Activated CD4-positive, alpha-beta T cell treated with anti-CD3 and anti-CD28 coated beads, Interleukin-2, amount 10 ng/mL, durations not matched to agents 24 days and 14 days (primary cell): ENCODE measurements at regions not wholly inside any gene's neighbourhood (a gene's known extent, or its start where the extent isn't known, plus 50 kb on each side); places are given as distances from the start of the nearest gene placed in this dataset.
"Not testable (repeated sequence)": the region's sequence is repeated elsewhere in the genome, so short reads cannot be mapped to it uniquely, and the experiment has no call there.

Source experiments
- DNase-seq: peaks from one replicate; pipeline ENCODE4 v3.0.0; 2022
- H3K27ac Mint-ChIP-seq: one replicate; pipeline ENCODE4 v1.8.0; 2022; ENCODE audit warnings: mild to moderate bottlenecking, mixed read lengths
- H3K27me3 Mint-ChIP-seq: one replicate; pipeline ENCODE4 v1.8.0; 2022; ENCODE audit warnings: mixed read lengths
- H3K36me3 Mint-ChIP-seq: one replicate; pipeline ENCODE4 v1.8.0; 2022; ENCODE audit warnings: low read depth, mild to moderate bottlenecking, mixed read lengths
- H3K4me1 Mint-ChIP-seq: one replicate; pipeline ENCODE4 v1.8.0; 2021; ENCODE audit warnings: mixed read lengths
- H3K4me3 Mint-ChIP-seq: one replicate; pipeline ENCODE4 v1.8.0; 2022; ENCODE audit warnings: mild to moderate bottlenecking, moderate library complexity, mixed read lengths
- H3K9me3 Mint-ChIP-seq: one replicate; pipeline ENCODE4 v1.8.0; 2021; ENCODE audit warnings: mixed read lengths
- intact Hi-C: fragments of 100-400 bp; cut with micrococcal nuclease; formaldehyde crosslinking; loops from one replicate; pipeline ENCODE4 v1.15.1; 2023

DNA sequence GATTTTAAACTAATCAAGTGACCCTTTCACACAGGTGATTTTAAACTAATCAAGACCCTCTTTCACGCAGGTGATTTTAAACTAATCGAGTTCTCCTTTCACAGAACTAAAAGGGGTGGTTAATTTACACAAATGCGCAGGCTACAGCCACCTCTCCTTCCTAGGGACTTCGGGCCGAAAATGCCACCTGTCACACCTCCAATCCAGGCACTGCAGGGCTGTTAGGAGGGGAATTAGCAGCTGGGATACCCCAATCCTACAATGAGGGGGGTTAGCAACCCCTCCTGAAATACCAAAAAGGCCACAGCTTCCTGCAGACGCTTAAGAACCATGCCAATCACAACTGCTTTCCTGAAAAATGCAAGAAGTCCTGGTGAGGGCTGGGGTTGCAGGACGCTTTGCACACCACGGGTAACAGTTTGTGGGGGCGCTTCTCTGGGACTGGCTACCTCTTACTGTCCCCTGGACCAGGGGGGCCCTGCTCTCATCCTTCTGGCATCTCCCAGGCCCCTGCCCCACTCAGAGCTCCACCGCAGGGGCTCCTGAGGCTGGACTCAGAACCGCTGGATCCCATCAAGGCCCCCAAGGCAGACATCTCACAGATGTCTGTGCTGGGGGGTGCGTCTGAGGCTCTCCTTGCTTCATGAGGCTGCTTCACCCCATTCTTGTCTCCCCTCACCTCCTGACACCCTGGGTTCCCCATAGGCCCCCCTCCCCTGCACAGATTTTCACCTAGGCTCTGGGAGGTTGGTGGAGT lies 145.9 kb downstream of the OR4M2 start:
- H3K4me3 Mint-ChIP-seq, result no peak overlapping the region
- H3K9me3 Mint-ChIP-seq, result no peaks in the 10 kb centered on the region
- H3K36me3 Mint-ChIP-seq, result no peaks in the 10 kb centered on the region
- H3K4me1 Mint-ChIP-seq, result peaks cover 13% of the 10 kb centered on the region
- H3K27ac Mint-ChIP-seq, result no peak overlapping the region
- DNase-seq, result no peak
- intact Hi-C loops, result no loop called here
- H3K27me3 Mint-ChIP-seq, result peaks cover 8% of the 10 kb centered on the region

DNA sequence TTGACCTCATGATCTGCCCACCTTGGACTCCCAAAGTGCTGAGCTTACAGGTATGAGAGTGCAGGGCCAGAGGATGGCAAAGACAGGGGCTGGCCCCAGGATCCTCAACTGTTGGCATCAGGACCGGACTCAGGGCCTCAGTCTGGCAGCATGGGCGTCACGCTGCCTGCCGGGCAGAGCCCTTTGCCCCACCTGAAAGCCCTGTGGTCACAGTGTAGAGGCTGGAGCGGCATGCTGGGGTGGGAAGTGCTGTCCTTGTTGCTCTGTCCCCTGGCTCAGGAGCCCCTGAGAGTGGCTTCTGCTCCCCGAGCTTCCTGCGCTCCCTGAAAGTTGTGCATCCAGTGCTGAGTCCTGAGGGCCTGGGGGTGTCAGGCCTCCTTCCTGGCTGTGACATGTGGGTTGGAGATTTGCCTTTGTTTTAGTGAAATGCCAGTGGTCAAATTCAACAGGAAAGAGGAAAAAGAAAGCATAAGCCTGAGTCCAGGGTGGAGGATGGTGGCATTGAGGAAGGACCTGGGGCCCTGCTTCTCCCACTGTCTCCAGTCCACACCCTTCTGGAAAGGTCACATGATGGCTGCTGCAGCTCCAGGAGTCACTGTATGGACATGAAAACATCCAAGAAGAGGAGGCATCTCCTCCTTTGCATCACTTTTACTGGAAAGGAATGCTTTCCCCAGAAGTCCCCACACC lies 147.2 kb downstream of the OR4M2 start:
- peaks cover 5% of the 10 kb centered on the region for H3K4me1 Mint-ChIP-seq
- H3K27me3 Mint-ChIP-seq, result peaks cover 11% of the 10 kb centered on the region
- no peak for DNase-seq
- intact Hi-C loops, result no loop called here
- no peak overlapping the region for H3K4me3 Mint-ChIP-seq
- H3K27ac Mint-ChIP-seq, result no peak overlapping the region
- H3K36me3 Mint-ChIP-seq, result no peaks in the 10 kb centered on the region
- H3K9me3 Mint-ChIP-seq, result no peaks in the 10 kb centered on the region

DNA sequence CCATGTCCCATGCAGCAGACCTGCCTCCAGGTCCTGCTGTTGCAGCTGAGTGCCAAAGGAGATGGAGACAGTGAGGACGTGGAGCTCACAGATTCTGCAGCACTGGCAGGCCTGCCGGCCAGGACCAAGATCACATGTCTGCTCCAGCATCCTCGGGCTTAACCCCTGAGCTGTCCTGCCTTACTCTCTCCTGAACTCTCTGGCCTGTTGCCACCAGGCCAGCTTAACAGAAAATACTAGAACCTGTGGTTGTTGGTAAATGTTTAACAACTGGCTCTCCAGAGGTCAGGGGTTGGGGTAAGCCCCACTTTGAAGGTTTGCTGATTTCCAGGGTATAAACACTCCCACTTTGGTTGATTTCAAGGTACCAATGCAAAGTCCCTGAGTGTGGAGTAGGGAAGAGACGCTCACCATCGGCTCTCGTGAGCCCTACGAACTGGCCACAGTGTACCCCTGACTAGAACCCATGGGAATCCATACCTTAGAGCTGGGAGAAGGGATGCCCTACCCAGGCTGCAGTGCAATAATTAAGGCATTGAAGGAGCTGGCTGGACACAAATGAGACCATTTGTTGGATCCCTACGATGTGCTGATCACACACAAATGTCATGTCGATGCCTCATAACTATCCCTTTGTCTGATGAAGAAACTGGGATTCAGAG lies 147.9 kb downstream of the OR4M2 start:
- H3K27me3 Mint-ChIP-seq, result peaks cover 13% of the 10 kb centered on the region
- H3K4me3 Mint-ChIP-seq, result no peak overlapping the region
- H3K36me3 Mint-ChIP-seq, result no peaks in the 10 kb centered on the region
- H3K9me3 Mint-ChIP-seq, result no peaks in the 10 kb centered on the region
- no peak for DNase-seq
- H3K27ac Mint-ChIP-seq, result no peak overlapping the region
- H3K4me1 Mint-ChIP-seq, result peaks cover under 1% of the 10 kb centered on the region
- intact Hi-C loops, result no loop called here

DNA sequence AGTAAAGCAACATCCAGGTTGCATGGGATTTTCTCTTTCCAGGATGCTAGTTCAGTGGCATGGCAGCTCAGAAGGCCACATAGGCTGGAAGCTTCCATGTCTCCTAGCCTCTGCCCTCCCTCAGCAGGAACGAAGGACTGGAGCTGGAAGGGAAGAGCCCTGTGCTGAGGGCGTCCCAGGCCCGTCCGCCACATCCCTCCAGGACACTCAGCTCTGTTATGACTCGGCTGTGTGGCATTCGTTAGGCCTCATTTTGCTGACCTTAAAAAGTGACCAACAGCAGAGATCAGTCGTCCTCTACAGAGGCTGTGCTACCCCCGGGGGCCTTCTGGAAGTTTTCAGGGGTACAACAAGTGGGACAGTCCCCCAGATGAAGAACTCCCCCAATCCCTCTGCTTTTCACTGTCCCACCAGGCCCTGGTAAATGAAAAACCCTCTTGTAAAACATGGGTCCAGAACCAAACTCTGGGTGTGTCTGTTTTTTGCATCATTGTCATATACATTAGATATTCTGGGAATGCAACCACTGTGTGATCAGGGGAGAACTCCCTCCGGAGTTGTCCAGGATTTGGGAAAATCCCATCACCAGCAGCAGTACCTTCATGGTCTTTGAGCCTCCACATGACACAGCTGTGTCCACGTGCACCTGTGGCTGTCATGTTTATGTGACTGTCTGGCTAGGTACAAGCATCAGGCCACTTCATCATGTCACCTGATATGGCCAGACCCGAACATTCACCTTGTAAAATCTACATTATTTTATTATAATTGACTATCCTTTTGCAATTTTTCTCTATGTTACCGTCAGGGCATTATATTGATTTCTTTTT lies 149.9 kb downstream of the OR4M2 start:
- peaks cover 9% of the 10 kb centered on the region for H3K27me3 Mint-ChIP-seq
- H3K9me3 Mint-ChIP-seq, result no peaks in the 10 kb centered on the region
- H3K36me3 Mint-ChIP-seq, result no peaks in the 10 kb centered on the region
- H3K4me3 Mint-ChIP-seq, result no peak overlapping the region
- intact Hi-C loops, result no loop called here
- no peak overlapping the region for H3K27ac Mint-ChIP-seq
- H3K4me1 Mint-ChIP-seq, result no peaks in the 10 kb centered on the region
- no peak for DNase-seq

DNA sequence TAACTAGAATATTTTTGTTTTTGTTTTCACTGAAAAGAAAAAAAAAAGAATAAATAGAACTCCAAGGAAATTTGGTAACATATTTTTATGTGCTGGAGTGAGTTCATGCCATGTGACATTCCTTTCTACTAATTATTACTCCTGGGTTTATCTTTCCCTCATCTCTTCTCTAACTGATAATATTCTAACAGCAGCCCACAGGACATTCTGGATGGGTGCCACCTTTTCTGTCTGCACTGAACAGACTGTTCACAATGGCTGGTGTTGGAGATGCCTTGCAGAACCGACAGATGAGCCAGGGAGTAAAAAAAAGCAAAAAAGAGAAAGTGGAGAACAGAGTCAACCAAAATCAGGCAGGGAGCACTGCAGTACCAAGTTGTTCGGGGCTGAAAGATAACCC lies 151.3 kb downstream of the OR4M2 start:
- intact Hi-C loops, result no loop called here
- no peak overlapping the region for H3K27ac Mint-ChIP-seq
- H3K27me3 Mint-ChIP-seq, result peaks cover 8% of the 10 kb centered on the region
- no peaks in the 10 kb centered on the region for H3K36me3 Mint-ChIP-seq
- no peaks in the 10 kb centered on the region for H3K4me1 Mint-ChIP-seq
- H3K9me3 Mint-ChIP-seq, result no peaks in the 10 kb centered on the region
- DNase-seq, result no peak
- no peak overlapping the region for H3K4me3 Mint-ChIP-seq

DNA sequence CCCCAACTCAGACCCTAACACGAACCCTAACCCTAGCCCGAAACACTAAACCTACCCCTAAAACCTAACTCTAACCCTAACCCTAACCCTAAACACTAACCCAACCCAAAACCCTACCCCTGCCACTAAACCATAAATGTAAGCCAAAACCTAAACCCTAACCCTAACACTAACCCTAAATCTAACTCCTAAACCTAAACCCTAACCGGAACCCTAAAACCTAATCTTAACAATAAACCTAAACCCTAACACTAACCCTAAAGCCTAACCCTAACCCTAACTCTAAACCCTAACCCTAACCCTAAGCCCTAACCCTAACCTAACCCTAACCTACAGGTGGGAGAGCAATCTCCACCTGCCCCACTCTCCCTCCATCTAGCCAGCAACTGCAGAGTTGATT lies 152.3 kb downstream of the OR4M2 start:
- Mint-ChIP-seq H3K4me1 (no peaks in the 10 kb centered on the region), H3K27me3 (peaks cover 8% of the 10 kb centered on the region), H3K27ac (no peak overlapping the region), H3K9me3 (no peaks in the 10 kb centered on the region), H3K4me3 (no peak overlapping the region), H3K36me3 (no peaks in the 10 kb centered on the region)
- DNase-seq, result no peak
- intact Hi-C loops, result no loop called here

DNA sequence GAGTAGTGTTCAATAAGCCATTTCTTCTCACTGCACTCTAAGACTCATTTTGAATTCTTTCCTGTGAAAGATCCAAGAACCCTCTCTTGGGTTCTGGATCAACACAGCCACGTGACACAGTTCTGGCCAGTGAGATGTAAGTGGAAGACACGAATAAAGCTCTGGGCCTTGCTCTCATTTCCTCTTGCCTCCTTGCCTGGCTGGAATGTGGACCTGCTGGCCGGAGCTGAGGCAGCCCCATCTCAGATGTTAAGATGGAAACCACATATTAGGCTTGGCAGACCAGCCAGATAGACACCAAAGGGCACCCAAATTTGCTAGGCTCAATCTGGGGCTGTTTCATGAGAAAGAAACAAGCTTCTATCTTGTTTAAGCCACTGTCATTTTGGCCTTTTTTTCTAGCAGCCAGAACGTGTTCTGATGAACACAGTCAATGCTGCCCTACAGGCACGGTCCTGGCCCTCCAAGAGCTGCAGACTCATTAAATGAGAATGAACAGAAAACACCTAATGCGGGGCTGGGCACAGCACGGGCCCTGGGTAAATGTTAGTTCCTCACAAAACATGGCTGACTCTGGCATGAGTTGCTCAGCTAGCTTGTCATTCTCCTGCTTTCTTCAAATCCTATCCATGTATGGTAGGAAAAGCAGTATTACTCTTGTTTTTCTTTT lies 155.1 kb downstream of the OR4M2 start:
- H3K4me3 Mint-ChIP-seq, H3K9me3 Mint-ChIP-seq, H3K4me1 Mint-ChIP-seq, DNase-seq, H3K36me3 Mint-ChIP-seq, H3K27me3 Mint-ChIP-seq, intact Hi-C loops, H3K27ac Mint-ChIP-seq: not testable (repeated sequence)

DNA sequence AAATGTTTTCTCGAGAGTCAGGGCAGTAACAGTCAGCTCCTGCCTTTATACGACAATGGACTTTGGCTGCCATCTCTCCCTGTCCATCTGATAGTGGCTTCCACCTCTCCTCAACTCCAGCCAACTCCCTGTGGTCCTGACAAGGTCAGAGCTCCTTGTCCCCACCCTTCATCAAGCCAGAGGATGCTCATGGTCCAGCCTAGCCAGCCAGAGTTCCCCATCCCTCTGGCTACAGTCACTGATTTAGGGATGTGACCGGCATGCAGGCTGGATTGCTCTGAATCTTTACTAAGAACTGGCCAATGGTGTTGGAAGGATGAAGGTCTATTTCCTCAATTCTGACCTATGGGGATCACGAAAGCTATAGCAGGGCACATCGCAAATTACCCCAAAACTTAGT lies 156.1 kb downstream of the OR4M2 start:
- intact Hi-C loops, result no loop called here
- Mint-ChIP-seq H3K27me3 (peaks cover 8% of the 10 kb centered on the region), H3K27ac (no peak overlapping the region), H3K4me1 (no peaks in the 10 kb centered on the region), H3K4me3 (no peak overlapping the region), H3K36me3 (no peaks in the 10 kb centered on the region), H3K9me3 (no peaks in the 10 kb centered on the region)
- DNase-seq, result no peak

DNA sequence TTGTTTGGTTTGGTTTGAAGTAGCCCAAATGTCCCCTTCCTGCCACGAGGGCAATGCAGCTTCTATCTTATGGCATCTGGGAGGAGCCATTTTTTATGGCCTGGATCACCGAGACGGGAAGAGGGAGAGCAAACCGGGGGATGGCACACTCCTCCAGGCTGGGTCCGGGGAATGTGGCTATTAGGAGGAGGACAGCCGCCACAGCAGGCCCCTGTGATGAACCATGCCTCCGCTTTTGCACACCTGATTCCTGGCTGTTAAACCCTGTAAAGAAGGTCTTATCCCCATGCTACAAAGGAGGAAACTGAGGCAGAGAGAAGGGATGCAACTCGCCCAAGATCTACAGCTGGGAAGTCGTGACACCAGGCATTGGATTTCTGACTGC lies 157.6 kb downstream of the OR4M2 start:
- no peak for DNase-seq
- Mint-ChIP-seq H3K4me1 (no peaks in the 10 kb centered on the region), H3K36me3 (no peaks in the 10 kb centered on the region), H3K9me3 (no peaks in the 10 kb centered on the region), H3K27me3 (peaks cover 2% of the 10 kb centered on the region), H3K4me3 (no peak overlapping the region), H3K27ac (no peak overlapping the region)
- intact Hi-C loops, result no loop called here

DNA sequence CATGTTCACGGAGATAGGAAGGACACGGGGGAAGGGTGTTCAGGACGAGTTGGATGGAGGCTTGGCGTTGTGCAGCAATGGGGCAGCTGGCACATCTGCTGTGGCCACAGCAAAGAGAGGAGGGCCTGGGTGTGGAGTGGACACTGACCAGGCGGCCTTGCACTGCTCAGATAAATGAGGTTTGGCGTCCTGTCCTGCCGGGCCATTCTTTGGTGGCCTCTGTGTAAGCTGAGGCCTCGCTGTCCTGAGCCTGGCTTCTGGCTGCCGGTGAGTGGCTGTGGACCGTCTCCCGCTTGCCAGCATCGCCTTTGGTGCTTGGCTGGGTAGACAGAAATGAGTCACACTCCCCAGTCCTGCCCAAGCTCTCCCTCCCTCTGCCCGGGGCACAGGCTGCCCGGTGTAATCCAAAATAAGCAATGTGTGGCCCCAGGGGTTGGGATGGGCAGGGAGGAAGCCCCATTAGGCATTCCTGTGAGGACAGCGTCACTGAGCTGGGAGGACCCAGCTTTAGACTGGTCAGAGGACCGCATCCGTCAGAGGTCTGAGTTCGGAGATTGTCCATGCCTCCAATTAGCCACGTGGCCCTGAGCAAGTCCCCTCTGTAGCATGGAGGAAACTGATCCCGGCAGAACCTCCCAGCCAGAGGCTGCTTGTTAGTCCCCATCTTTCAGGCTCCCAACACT lies 158.1 kb downstream of the OR4M2 start:
- H3K9me3 Mint-ChIP-seq, H3K36me3 Mint-ChIP-seq, H3K4me1 Mint-ChIP-seq, DNase-seq, H3K4me3 Mint-ChIP-seq, H3K27ac Mint-ChIP-seq, intact Hi-C loops, H3K27me3 Mint-ChIP-seq: not testable (repeated sequence)

DNA sequence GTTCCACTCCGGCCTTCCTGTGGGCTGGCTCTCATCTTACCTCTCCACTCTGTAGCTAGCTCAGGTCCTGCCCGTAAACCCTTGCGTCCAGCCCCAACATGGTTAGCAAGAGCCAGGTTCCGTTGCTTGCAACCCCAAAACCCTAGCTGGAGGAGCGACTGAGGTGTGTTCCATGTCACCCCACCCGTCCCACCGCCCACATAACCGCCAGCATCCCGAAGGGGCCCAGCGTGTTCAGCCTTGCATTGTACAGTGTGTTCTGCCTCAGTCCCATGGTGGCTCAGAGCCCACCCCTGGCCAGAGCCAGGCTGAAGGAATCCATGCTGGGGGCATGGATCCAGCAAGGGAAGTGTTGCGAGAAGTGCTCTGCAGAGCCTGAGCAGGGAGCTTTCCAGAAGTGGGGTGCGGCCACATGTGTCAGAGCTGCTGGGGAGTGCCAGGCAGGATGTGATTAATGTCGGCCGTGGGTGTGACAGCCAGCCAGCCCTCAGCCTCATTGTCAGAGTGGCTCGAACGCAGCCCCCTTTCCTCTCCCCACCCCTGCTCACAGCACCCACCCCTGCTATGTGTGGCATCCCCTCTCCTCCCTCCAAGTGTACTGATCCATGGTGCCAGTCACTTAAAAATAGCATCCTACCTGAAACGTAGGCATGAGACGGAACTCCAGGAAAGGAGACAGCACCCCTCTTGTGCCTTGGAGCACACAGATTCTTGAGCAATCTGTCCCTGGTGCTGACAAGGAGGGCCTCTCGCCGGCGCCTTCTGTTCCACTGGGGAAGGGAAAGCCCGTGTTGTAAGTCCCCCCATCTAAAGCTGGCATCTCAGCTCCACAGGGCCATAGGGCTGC lies 158.9 kb downstream of the OR4M2 start:
- H3K4me3 Mint-ChIP-seq, intact Hi-C loops, H3K27ac Mint-ChIP-seq, H3K27me3 Mint-ChIP-seq, H3K36me3 Mint-ChIP-seq, DNase-seq, H3K9me3 Mint-ChIP-seq, H3K4me1 Mint-ChIP-seq: not testable (repeated sequence)

DNA sequence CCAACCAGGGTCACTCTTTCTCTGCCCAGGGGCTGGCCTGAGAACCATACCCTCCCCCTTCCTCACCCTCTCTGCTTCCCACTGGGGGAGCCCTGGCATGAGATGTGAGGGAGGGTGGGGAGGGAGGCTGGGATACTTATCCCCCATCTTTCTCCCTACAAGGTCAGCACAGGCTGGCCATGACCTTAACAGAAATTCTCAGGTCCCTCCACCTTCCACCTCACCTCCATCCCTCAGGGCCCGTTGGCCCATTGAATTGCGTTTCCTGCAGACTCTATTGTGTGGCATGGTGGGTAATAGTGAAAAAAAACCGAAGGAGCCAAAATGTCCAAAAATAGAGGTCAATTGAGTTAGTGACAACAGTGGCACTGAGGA lies 159.5 kb downstream of the OR4M2 start:
- H3K4me3 Mint-ChIP-seq, result no peak overlapping the region
- H3K9me3 Mint-ChIP-seq, result no peaks in the 10 kb centered on the region
- DNase-seq, result no peak
- H3K36me3 Mint-ChIP-seq, result no peaks in the 10 kb centered on the region
- no peak overlapping the region for H3K27ac Mint-ChIP-seq
- peaks cover 2% of the 10 kb centered on the region for H3K27me3 Mint-ChIP-seq
- no peaks in the 10 kb centered on the region for H3K4me1 Mint-ChIP-seq
- intact Hi-C loops, result no loop called here
